ENCODE measurements at regions not wholly inside any gene's neighbourhood (a gene's known extent, or its start where the extent isn't known, plus 50 kb on each side); places are given as distances from the start of the nearest gene placed in this dataset.

- intact Hi-C loops (cut with DNase I, micrococcal nuclease), result no loop called here
- no peak overlapping the region for H3K4me3 ChIP-seq
Measured at GRCh38 chr18:61108706-61109105, 224.5 kb upstream of the CDH20 start.

GRCh38 chr18:61123309-61123708 lies 209.9 kb upstream of the CDH20 start:
- H3K9me3 ChIP-seq, result no peaks in the 10 kb centered on the region
- intact Hi-C loops (cut with DNase I, micrococcal nuclease), result no loop called here
- H3K4me1 ChIP-seq (ENCODE audit: low read depth), result no peaks in the 10 kb centered on the region
- ATAC-seq, result no peak
- H3K36me3 ChIP-seq (ENCODE audit: low read depth), result no peaks in the 10 kb centered on the region
- no peak overlapping the region for H3K4me3 ChIP-seq
- no peak for DNase-seq
- no peak for TF ChIP-seq CTCF (IDR thresholded peaks at IDR 0.05)

More at GRCh38 chr18:61108706-61109105, 224.5 kb upstream of the CDH20 start:
- DNase-seq, result no peak
- no peak for TF ChIP-seq CTCF (IDR thresholded peaks at IDR 0.05)
- Histone ChIP-seq H3K9me3 (no peaks in the 10 kb centered on the region), H3K36me3 (ENCODE audit: low read depth) (no peaks in the 10 kb centered on the region), H3K4me1 (ENCODE audit: low read depth) (no peaks in the 10 kb centered on the region)
- ATAC-seq, result no peak

GRCh38 chr18:61127714-61128467 lies 205.3 kb upstream of the CDH20 start:
- intact Hi-C loops (cut with DNase I, micrococcal nuclease), result no loop called here
- Histone ChIP-seq H3K36me3 (ENCODE audit: low read depth) (no peaks in the 10 kb centered on the region), H3K4me1 (ENCODE audit: low read depth) (no peaks in the 10 kb centered on the region), H3K9me3 (no peaks in the 10 kb centered on the region), H3K4me3 (no peak overlapping the region)
- TF ChIP-seq CTCF (IDR thresholded peaks at IDR 0.05), result no peak
- no peak for ATAC-seq
- DNase-seq, result no peak

- DNase-seq (no peak), ATAC-seq (no peak)
- Histone ChIP-seq H3K9me3 (no peaks in the 10 kb centered on the region), H3K36me3 (ENCODE audit: low read depth) (no peaks in the 10 kb centered on the region), H3K4me3 (no peak overlapping the region), H3K4me1 (ENCODE audit: low read depth) (no peaks in the 10 kb centered on the region)
- TF ChIP-seq CTCF (IDR thresholded peaks at IDR 0.05), result no peak
- intact Hi-C loops (cut with DNase I, micrococcal nuclease), result no loop called here
Measured at GRCh38 chr18:61129001-61129400, 204.2 kb upstream of the CDH20 start.

- ATAC-seq (no peak), DNase-seq (no peak)
- no peak for TF ChIP-seq CTCF (IDR thresholded peaks at IDR 0.05)
- Histone ChIP-seq H3K4me3 (no peak overlapping the region), H3K36me3 (ENCODE audit: low read depth) (no peaks in the 10 kb centered on the region), H3K4me1 (ENCODE audit: low read depth) (no peaks in the 10 kb centered on the region), H3K9me3 (no peaks in the 10 kb centered on the region)
- intact Hi-C loops (cut with DNase I, micrococcal nuclease), result no loop called here
Measured at GRCh38 chr18:61132031-61132430, 201.2 kb upstream of the CDH20 start.

Measured in mucosa of descending colon (tissue), 3 donors.